Neural crest cell (in vitro differentiated cells): ENCODE measurements at regions not wholly inside any gene's neighbourhood (a gene's known extent, or its start where the extent isn't known, plus 50 kb on each side); places are given as distances from the start of the nearest gene placed in this dataset.
A peak's percentile ranks its signal among the peaks of the same experiment; 100 is the strongest.

ENCODE experiments used
- DNase-seq: peaks from one replicate; pipeline ENCODE4 v3.0.0; 2021; ENCODE audit warnings: low read depth, mixed read lengths, low spot score
- H3K27ac Mint-ChIP-seq: one replicate; pipeline ENCODE4 v1.8.0; 2021; ENCODE audit warnings: mild to moderate bottlenecking, mixed read lengths; ENCODE audit not compliant: unreplicated experiment
- H3K27me3 Mint-ChIP-seq: 2 replicates; pipeline ENCODE4 v1.8.0; 2021; ENCODE audit warnings: low read depth, mild to moderate bottlenecking, mixed read lengths
- H3K36me3 Mint-ChIP-seq: 2 replicates; pipeline ENCODE4 v1.8.0; 2021; ENCODE audit warnings: low read depth, mild to moderate bottlenecking, mixed read lengths
- H3K4me1 Mint-ChIP-seq: 2 replicates; pipeline ENCODE4 v1.8.0; 2021; ENCODE audit warnings: mixed read lengths
- H3K4me3 Mint-ChIP-seq: one replicate; pipeline ENCODE4 v1.8.0; 2021; ENCODE audit warnings: mild to moderate bottlenecking, mixed read lengths
- H3K9me3 Mint-ChIP-seq: 2 replicates; pipeline ENCODE4 v1.8.0; 2021; ENCODE audit warnings: mixed read lengths
- TF ChIP-seq, protein P1 (sequence below): fragments of 200-600 bp; sonication (generic); conservative IDR thresholded peaks from 2 replicates; pipeline ENCODE4 v1.5.0; 2021; ENCODE audit warnings: antibody characterized with exemption, mild to moderate bottlenecking

- Mint-ChIP-seq H3K27ac (no peak overlapping the region), H3K4me1 (peaks cover 19% of the 10 kb centered on the region), H3K9me3 (no peaks in the 10 kb centered on the region), H3K4me3 (no peak overlapping the region), H3K36me3 (no peaks in the 10 kb centered on the region), H3K27me3 (no peaks in the 10 kb centered on the region)
- TF ChIP-seq, protein P1, sequence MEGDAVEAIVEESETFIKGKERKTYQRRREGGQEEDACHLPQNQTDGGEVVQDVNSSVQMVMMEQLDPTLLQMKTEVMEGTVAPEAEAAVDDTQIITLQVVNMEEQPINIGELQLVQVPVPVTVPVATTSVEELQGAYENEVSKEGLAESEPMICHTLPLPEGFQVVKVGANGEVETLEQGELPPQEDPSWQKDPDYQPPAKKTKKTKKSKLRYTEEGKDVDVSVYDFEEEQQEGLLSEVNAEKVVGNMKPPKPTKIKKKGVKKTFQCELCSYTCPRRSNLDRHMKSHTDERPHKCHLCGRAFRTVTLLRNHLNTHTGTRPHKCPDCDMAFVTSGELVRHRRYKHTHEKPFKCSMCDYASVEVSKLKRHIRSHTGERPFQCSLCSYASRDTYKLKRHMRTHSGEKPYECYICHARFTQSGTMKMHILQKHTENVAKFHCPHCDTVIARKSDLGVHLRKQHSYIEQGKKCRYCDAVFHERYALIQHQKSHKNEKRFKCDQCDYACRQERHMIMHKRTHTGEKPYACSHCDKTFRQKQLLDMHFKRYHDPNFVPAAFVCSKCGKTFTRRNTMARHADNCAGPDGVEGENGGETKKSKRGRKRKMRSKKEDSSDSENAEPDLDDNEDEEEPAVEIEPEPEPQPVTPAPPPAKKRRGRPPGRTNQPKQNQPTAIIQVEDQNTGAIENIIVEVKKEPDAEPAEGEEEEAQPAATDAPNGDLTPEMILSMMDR, result no peak
- DNase-seq, result no peak
These were observed 80.5 kb upstream of the HSPA9 start for GRCh38 chr5:138655530-138656190.

- no peaks in the 10 kb centered on the region for H3K36me3 Mint-ChIP-seq
- no peaks in the 10 kb centered on the region for H3K27me3 Mint-ChIP-seq
- H3K9me3 Mint-ChIP-seq, result no peaks in the 10 kb centered on the region
- no peak for DNase-seq
- H3K4me1 Mint-ChIP-seq, result peaks cover 28% of the 10 kb centered on the region
- H3K4me3 Mint-ChIP-seq, result no peak overlapping the region
- peak overlapping the region; percentile 79 for H3K27ac Mint-ChIP-seq
- TF ChIP-seq, protein P1, result no peak
These were observed 79.2 kb upstream of the HSPA9 start for GRCh38 chr5:138654281-138654867.

DNA sequence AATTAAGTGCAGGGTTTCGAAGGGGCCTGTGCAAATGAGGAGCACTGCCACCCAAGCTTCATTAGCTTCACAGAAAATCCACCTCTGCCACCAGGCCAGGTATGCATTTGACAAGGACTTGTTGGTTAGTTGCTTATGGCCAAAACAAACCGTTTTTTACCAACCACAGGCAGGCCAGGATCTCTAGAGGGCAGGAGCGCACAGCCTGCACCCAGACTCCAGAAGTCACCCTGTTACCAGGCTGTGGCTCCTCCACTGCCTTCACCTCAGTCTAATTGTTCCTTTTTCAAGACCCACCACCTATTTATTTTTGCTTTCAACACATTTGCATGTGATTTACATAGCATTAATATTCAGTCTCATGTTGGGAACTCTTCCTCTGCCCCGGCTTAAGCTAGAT is 78.3 kb upstream of the HSPA9 start:
- Mint-ChIP-seq H3K4me3 (no peak overlapping the region), H3K27me3 (no peaks in the 10 kb centered on the region), H3K9me3 (no peaks in the 10 kb centered on the region), H3K36me3 (no peaks in the 10 kb centered on the region), H3K4me1 (peaks cover 32% of the 10 kb centered on the region), H3K27ac (no peak overlapping the region)
- DNase-seq, result no peak
- TF ChIP-seq, protein P1, result no peak

DNA sequence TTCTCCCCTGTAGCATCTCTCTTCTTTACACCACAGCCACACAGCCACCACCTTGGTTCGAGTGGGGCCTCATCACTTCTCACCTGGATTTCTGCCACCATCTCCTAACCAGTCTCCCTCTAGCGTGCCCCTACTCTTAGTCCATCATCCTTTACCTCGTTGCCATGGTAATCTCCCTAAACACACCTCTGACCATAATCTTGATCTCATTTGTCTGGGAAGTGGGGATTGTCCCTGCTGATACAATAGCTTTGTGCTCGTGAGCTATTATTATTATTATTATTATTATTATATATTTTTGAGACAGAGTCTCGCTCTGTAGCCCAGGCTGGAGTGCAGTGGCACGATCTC is 76.5 kb upstream of the HSPA9 start:
- no peak for DNase-seq
- Mint-ChIP-seq H3K27ac (peak overlapping the region; percentile 9), H3K9me3 (no peaks in the 10 kb centered on the region), H3K4me3 (no peak overlapping the region), H3K27me3 (no peaks in the 10 kb centered on the region), H3K4me1 (peaks cover 46% of the 10 kb centered on the region), H3K36me3 (no peaks in the 10 kb centered on the region)
- TF ChIP-seq, protein P1, result no peak

GRCh38 chr5:138651058-138651766 is 76.0 kb upstream of the HSPA9 start:
- H3K27ac Mint-ChIP-seq, result peak overlapping the region; percentile 9
- H3K9me3 Mint-ChIP-seq, result no peaks in the 10 kb centered on the region
- DNase-seq, result no peak
- H3K27me3 Mint-ChIP-seq, result no peaks in the 10 kb centered on the region
- TF ChIP-seq, protein P1, result no peak
- H3K4me3 Mint-ChIP-seq, result no peak overlapping the region
- no peaks in the 10 kb centered on the region for H3K36me3 Mint-ChIP-seq
- peaks cover 46% of the 10 kb centered on the region for H3K4me1 Mint-ChIP-seq
